Neural cell (in vitro differentiated cells): ENCODE measurements at regions not wholly inside any gene's neighbourhood (a gene's known extent, or its start where the extent isn't known, plus 50 kb on each side); places are given as distances from the start of the nearest gene placed in this dataset.

ENCODE experiments used
- CTCF ChIP-seq: fragments of 450-650 bp; IDR thresholded peaks from 2 replicates; pipeline ENCODE4 v1.5.1; 2014; ENCODE audit warnings: antibody characterized with exemption, mild to moderate bottlenecking, moderate library complexity; ENCODE audit not compliant: poor library complexity, severe bottlenecking
- EP300 ChIP-seq: fragments of 450-650 bp; conservative IDR thresholded peaks from 2 replicates; pipeline ENCODE4 v1.6.1; 2014; ENCODE audit warnings: antibody characterized with exemption, mild to moderate bottlenecking, moderate library complexity; ENCODE audit not compliant: poor library complexity, severe bottlenecking
- EZH2 ChIP-seq: fragments of 200-600, 300-800 bp; shearing (Covaris generic), sonication (generic); IDR thresholded peaks from 2 replicates; pipeline ENCODE4 v1.6.1; 2014; ENCODE audit warnings: antibody characterized with exemption, low read length, borderline replicate concordance, mild to moderate bottlenecking; ENCODE audit not compliant: insufficient read depth, poor library complexity, severe bottlenecking
- MXI1 ChIP-seq: fragments of 450-650 bp; conservative IDR thresholded peaks from 2 replicates; pipeline ENCODE4 v1.6.1; 2014; ENCODE audit warnings: antibody characterized with exemption, mild to moderate bottlenecking; ENCODE audit not compliant: poor library complexity, severe bottlenecking
- POLR2AphosphoS5 ChIP-seq: IDR thresholded peaks from 2 replicates; pipeline ENCODE4 v1.6.1; 2012
- RAD21 ChIP-seq: fragments of 450-650 bp; conservative IDR thresholded peaks from 2 replicates; pipeline ENCODE4 v1.6.1; 2014; ENCODE audit warnings: antibody characterized with exemption, mild to moderate bottlenecking, moderate library complexity

DNA sequence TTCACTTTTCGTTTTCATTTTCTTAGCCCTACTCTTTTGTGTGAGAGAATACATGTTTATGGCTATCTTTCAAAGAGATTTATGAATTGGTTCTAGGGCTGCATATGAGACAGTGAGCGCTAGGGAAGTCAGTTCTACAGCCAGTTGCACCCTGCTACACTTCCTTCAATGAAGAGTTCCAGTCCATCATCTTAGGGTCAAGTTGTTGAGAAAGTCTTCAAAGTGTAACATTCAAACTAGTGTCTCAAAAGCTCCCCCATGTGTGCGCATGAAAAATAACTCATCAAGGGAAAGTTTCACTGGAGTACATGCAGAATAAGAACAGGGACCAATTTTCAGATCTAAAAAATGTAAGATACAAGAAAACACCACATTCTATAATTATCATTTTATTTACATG lies 317.2 kb downstream of the DEPDC1B start:
- peak; percentile 74 for TF ChIP-seq CTCF
- TF ChIP-seq EP300: no peak
- TF ChIP-seq POLR2AphosphoS5: no peak
- TF ChIP-seq RAD21: peak; percentile 81
- TF ChIP-seq MXI1: no peak
- TF ChIP-seq EZH2: no peak
